Spleen (tissue), 11 donors: ENCODE measurements at regions not wholly inside any gene's neighbourhood (a gene's known extent, or its start where the extent isn't known, plus 50 kb on each side); places are given as distances from the start of the nearest gene placed in this dataset.
"Not testable (repeated sequence)": the region's sequence is repeated elsewhere in the genome, so short reads cannot be mapped to it uniquely, and the experiment has no call there.

ENCODE experiments used
- DNase-seq: peaks from one replicate; pipeline ENCODE4 v3.0.0-alpha.2; 2020
- H3K27ac ChIP-seq, 8 donors: fragments of 200-600 bp; sonication (generic) in 7 of 8; 1 replicate in 4 of 8; 2 replicates in 4 of 8; pipeline versions ENCODE4 v1.5.0 to v1.8.0; 2016 to 2021; ENCODE audit warnings: inconsistent platforms in 4 of 8, mild to moderate bottlenecking in 4 of 8, moderate library complexity in 1 of 8
- H3K27me3 ChIP-seq, 7 donors: fragments of 200-600 bp; sonication (generic) in 6 of 7; replicated peaks in 1 of 7; 1 replicate in 4 of 7; 2 replicates in 3 of 7; pipeline versions ENCODE4 v1.5.0 to v1.8.0; 2016 to 2021; ENCODE audit warnings: inconsistent platforms in 3 of 7, mild to moderate bottlenecking in 1 of 7
- H3K36me3 ChIP-seq, 6 donors: fragments of 200-600 bp; sonication (generic) in 5 of 6; 1 replicate in 4 of 6; 2 replicates in 2 of 6; pipeline versions ENCODE4 v1.5.0 to v1.8.0; 2016 to 2021; ENCODE audit warnings: inconsistent platforms in 2 of 6
- H3K4me1 ChIP-seq, 6 donors: fragments of 200-600 bp; sonication (generic) in 5 of 6; 1 replicate in 3 of 6; 2 replicates in 3 of 6; pipeline versions ENCODE4 v1.5.0 to v1.8.0; 2016 to 2021; ENCODE audit warnings: inconsistent platforms in 3 of 6
- H3K4me3 ChIP-seq, 8 donors: fragments of 200-600 bp; sonication (generic) in 7 of 8; 1 replicate in 4 of 8; 2 replicates in 4 of 8; pipeline versions ENCODE4 v1.5.0 to v1.8.0; 2016 to 2021; ENCODE audit warnings: inconsistent platforms in 4 of 8, mild to moderate bottlenecking in 4 of 8, moderate library complexity in 2 of 8
- H3K9me3 ChIP-seq, 8 donors: fragments of 200-600 bp; sonication (generic) in 7 of 8; 1 replicate in 4 of 8; 2 replicates in 4 of 8; pipeline versions ENCODE4 v1.5.0 to v1.8.0; 2016 to 2021; ENCODE audit warnings: inconsistent platforms in 4 of 8
- POLR2A ChIP-seq, 3 donors: fragments of 450-650 bp; IDR thresholded peaks; one replicate each; pipeline ENCODE4 v1.5.1; 2017; ENCODE audit warnings: antibody characterized with exemption in 3 of 3, mild to moderate bottlenecking in 1 of 3
- POLR2AphosphoS5 ChIP-seq, 3 donors: sonication (generic); formaldehyde crosslinking; IDR thresholded peaks; one replicate each; pipeline ENCODE4 v1.5.1; 2017; ENCODE audit warnings: antibody characterized with exemption in 3 of 3
- WGBS, 5 donors: extraction: QIAGEN DNeasy Blood & Tissue Kit in 3 of 5; methylation state at CpG; one replicate each; pipeline versions ENCODE4 v1.1.5 to v1.1.7; 2013 to 2018; 5-methylcytosine and 5-hydroxymethylcytosine counted together
- intact Hi-C: fragments of 100-400 bp; cut with DNase I; formaldehyde crosslinking; loops from one replicate; pipeline ENCODE4 v1.15.0; 2023; ENCODE audit warnings: low total_unique reads
- TF ChIP-seq, protein P1 (sequence below), 11 experiments: fragments of 200-600 bp in 7 of 11; fragments of 450-650 bp in 4 of 11; sonication (generic) in 4 of 11; IDR thresholded peaks in 8 of 11; conservative IDR thresholded peaks in 3 of 11; 1 replicate in 7 of 11; 2 replicates in 4 of 11; pipeline versions ENCODE4 v1.4.0 to v1.8.0; 2016 to 2021; ENCODE audit warnings: antibody characterized with exemption in 11 of 11, inconsistent platforms in 4 of 11, mild to moderate bottlenecking in 1 of 11
- donor health status: healthy with polysubstance abuse.
- donor health status: DM: no; HTN: no; CAD: no; lungs with moderate emphysema.
- donor health status: DM: no; HTN: no; CAD: no.
- donor health status: Bipolar disorder and iron deficiency.
- donor health status: healthy.
- donor health status: DM: no; HTN: no; CAD: no.
- donor health status: DM: yes; HTN: yes; CAD: no.

DNA sequence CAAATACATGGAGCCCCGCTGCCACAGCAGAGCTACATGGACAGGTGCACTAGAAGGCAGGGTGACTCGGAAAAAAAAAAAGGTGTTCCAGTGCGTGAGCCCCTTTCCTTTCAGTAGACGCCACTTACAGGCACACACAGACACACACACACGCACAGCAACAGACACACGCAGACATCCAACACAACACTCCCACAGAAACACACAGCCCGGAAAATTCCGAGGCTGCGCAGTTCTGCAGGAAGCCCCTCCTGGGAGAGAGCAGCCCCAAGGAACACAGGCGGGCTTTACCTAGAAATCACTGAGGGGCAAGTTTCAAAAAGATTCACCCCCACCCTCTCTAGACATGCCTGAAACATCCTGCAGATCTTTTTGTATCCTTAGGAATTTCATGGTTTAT, 136.0 kb upstream of the WSB1 start:
- no peaks in the 10 kb centered on the region for H3K27me3 ChIP-seq
- H3K4me3 ChIP-seq: no peak overlapping the region
- no peak overlapping the region for H3K27ac ChIP-seq
- peak; percentile 39 for DNase-seq
- TF ChIP-seq, protein P1, sequence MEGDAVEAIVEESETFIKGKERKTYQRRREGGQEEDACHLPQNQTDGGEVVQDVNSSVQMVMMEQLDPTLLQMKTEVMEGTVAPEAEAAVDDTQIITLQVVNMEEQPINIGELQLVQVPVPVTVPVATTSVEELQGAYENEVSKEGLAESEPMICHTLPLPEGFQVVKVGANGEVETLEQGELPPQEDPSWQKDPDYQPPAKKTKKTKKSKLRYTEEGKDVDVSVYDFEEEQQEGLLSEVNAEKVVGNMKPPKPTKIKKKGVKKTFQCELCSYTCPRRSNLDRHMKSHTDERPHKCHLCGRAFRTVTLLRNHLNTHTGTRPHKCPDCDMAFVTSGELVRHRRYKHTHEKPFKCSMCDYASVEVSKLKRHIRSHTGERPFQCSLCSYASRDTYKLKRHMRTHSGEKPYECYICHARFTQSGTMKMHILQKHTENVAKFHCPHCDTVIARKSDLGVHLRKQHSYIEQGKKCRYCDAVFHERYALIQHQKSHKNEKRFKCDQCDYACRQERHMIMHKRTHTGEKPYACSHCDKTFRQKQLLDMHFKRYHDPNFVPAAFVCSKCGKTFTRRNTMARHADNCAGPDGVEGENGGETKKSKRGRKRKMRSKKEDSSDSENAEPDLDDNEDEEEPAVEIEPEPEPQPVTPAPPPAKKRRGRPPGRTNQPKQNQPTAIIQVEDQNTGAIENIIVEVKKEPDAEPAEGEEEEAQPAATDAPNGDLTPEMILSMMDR (IDR thresholded peaks at IDR 0.05 in 8 of 11, conservative IDR thresholded peaks at IDR 0.05 in 3 of 11): no peak
- TF ChIP-seq POLR2AphosphoS5 (IDR thresholded peaks at IDR 0.05): no peak
- no peak for TF ChIP-seq POLR2A (IDR thresholded peaks at IDR 0.05)
- WGBS, 5 donors: 89 to 93% (median 91%) methylated on average over 10 of the region's 10 CpGs
- peaks cover 0 to 9% (median 2%) of the 10 kb centered on the region in 8 donors for H3K9me3 ChIP-seq
- intact Hi-C loops: no loop called here
- H3K4me1 ChIP-seq: no peaks in the 10 kb centered on the region
- no peaks in the 10 kb centered on the region for H3K36me3 ChIP-seq

DNA sequence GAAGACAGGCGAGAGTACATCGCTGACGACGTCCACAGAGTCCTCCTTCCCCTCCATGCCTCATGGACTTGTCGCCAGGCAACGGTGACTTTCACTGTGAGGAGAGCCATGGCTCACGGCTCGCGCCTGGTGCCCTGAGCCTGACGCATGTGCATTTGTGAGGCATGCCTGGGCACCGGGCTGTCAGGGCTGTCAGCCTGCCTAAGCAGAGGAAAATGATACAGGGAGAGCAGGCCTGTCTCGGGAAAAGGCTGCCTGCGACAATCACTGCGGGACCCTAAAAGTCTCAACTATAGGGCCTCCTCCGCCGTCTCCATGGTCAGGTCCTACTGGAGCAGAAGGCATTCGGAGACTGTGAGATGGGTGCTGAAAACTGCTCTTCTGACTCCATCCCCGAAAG, 135.5 kb upstream of the WSB1 start:
- no peak overlapping the region for H3K4me3 ChIP-seq
- no peaks in the 10 kb centered on the region for H3K27me3 ChIP-seq
- peaks cover 0 to 9% (median 2%) of the 10 kb centered on the region in 8 donors for H3K9me3 ChIP-seq
- DNase-seq: peak; percentile 55
- intact Hi-C loops: no loop called here
- whole genome bisulfite sequencing, 5 donors: 89 to 95% (median 92%) methylated on average over 18 of the region's 18 CpGs
- no peak overlapping the region for H3K27ac ChIP-seq
- no peaks in the 10 kb centered on the region for H3K36me3 ChIP-seq
- no peak for TF ChIP-seq POLR2AphosphoS5 (IDR thresholded peaks at IDR 0.05)
- no peak for TF ChIP-seq POLR2A (IDR thresholded peaks at IDR 0.05)
- no peaks in the 10 kb centered on the region for H3K4me1 ChIP-seq

DNA sequence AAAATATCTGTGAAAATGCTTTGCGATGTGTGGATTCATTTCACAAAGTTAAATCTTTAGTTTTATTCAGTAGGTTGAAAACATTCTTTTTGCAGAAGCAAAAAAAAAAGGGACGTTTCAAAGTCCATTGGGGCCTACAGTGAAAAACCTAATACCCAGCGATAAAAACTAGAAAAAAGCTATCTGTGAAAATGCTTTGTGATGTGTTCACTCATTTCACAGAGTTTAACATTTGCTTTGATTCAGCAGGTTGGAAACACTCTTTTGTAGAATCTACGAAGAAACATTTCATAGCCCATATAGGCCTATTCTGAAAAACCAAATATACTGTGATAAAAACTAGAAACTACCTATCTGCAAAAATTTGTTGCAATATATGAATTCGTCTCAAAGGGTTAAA, 113.6 kb upstream of the WSB1 start:
- intact Hi-C loops: no loop called here
- 88 to 95% (median 92%) methylated on average over 5 of the region's 5 CpGs for WGBS, 5 donors
- Histone ChIP-seq H3K27me3 (no peaks in the 10 kb centered on the region), H3K4me1 (no peaks in the 10 kb centered on the region), H3K27ac (no peak overlapping the region), H3K36me3 (no peaks in the 10 kb centered on the region), H3K4me3 (no peak overlapping the region), H3K9me3 (peaks cover 0 to 46% (median 31%) of the 10 kb centered on the region in 8 donors)
- TF ChIP-seq POLR2A (IDR thresholded peaks at IDR 0.05) (no peak), POLR2AphosphoS5 (IDR thresholded peaks at IDR 0.05) (no peak)
- TF ChIP-seq, protein P1 (IDR thresholded peaks at IDR 0.05 in 8 of 11, conservative IDR thresholded peaks at IDR 0.05 in 3 of 11): no peak
- DNase-seq: no peak

DNA sequence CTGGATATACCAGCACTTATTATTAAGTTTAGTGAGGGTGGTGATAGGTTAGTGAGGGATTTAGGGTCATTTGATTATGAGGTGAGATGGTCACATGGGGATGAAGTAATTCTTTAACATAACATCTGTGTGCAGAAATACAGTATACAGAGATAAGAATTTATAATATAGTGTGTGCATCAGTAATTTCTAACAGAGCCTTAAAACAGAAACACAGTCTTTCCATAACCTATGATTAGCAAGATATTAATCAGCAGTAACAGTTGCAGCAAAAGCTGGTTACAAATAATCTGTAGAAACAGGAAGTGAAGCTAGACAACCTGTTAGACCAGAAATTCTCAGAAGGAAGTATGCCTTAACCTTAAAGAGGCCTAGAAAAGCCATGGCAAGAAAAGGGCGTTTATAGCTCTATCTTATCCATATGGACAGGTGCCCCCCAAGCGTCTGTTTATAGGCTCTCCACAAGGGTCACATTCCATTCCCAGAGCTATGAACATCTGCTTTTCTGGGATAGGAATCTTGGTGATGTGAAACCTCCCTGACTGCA, 112.5 kb upstream of the WSB1 start:
- 17 to 71% (median 45%) methylated on average over 2 of the region's 2 CpGs for WGBS, 5 donors
- H3K27ac ChIP-seq, DNase-seq, H3K4me3 ChIP-seq, intact Hi-C loops, H3K4me1 ChIP-seq, H3K27me3 ChIP-seq, H3K36me3 ChIP-seq: not testable (repeated sequence)
- H3K9me3 ChIP-seq: peaks cover 0 to 46% (median 31%) of the 10 kb centered on the region in 8 donors

DNA sequence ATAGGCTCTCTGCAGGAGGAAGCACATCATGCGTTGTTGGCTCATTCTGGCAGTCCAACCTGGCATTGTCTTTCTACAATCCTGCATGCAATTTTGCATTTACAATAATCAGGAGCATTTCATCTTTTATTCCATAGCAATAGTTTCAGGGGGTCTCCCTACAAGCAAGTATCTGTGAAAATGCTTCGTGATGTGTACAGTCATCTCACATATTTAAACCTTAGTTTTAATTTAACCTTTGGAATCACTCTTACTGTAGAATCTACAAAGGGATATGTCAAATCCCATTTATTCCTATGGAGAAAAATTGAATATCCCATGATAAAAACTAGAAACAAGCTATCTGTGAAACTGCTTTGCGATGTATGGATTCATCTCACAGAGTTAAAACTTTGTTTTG, 112.0 kb upstream of the WSB1 start:
- Histone ChIP-seq H3K36me3 (no peaks in the 10 kb centered on the region), H3K9me3 (peaks cover 0 to 46% (median 31%) of the 10 kb centered on the region in 8 donors), H3K27ac (no peak overlapping the region), H3K4me1 (no peaks in the 10 kb centered on the region), H3K27me3 (no peaks in the 10 kb centered on the region), H3K4me3 (no peak overlapping the region)
- intact Hi-C loops: no loop called here
- 86 to 91% (median 88%) methylated on average over 3 of the region's 3 CpGs for WGBS, 5 donors
- DNase-seq: no peak
- TF ChIP-seq, protein P1 (IDR thresholded peaks at IDR 0.05 in 8 of 11, conservative IDR thresholded peaks at IDR 0.05 in 3 of 11): no peak
- TF ChIP-seq POLR2A (IDR thresholded peaks at IDR 0.05) (no peak), POLR2AphosphoS5 (IDR thresholded peaks at IDR 0.05) (no peak)
